GM23338 (cell line): ENCODE measurements at regions not wholly inside any gene's neighbourhood (a gene's known extent, or its start where the extent isn't known, plus 50 kb on each side); places are given as distances from the start of the nearest gene placed in this dataset.
A peak's percentile ranks its signal among the peaks of the same experiment; 100 is the strongest.

Experiments
- CREB1 ChIP-seq: fragments of 250-450 bp; sonication (Bioruptor Pico); IDR thresholded peaks from 2 replicates; pipeline ENCODE4 v1.5.0; 2020; ENCODE audit warnings: low read depth, mild to moderate bottlenecking, moderate library complexity
- EZH2 ChIP-seq: fragments of 200-600 bp; sonication (generic); IDR thresholded peaks from one replicate; pipeline ENCODE4 v1.8.0; 2017; ENCODE audit warnings: antibody characterized with exemption, mild to moderate bottlenecking, low read depth; ENCODE audit not compliant: unreplicated experiment
- EZH2phosphoT487 ChIP-seq: fragments of 200-600 bp; sonication (generic); IDR thresholded peaks from one replicate; pipeline ENCODE4 v1.8.1; 2018; ENCODE audit warnings: antibody characterized with exemption; ENCODE audit not compliant: unreplicated experiment
- JUNB ChIP-seq: IDR thresholded peaks from one replicate; pipeline ENCODE4 v1.6.1; 2016; ENCODE audit warnings: antibody characterized with exemption; ENCODE audit not compliant: unreplicated experiment
- NANOG ChIP-seq: IDR thresholded peaks from 2 replicates; pipeline ENCODE4 v1.6.1; 2016; ENCODE audit warnings: antibody characterized with exemption, borderline replicate concordance
- POLR2AphosphoS5 ChIP-seq: IDR thresholded peaks from 2 replicates; pipeline ENCODE4 v1.6.1; 2016; ENCODE audit warnings: antibody characterized with exemption, low read depth
- ZNF114 ChIP-seq: fragments of 250-450 bp; sonication (Bioruptor Pico); IDR thresholded peaks from 2 replicates; pipeline ENCODE4 v1.5.0; 2020; ENCODE audit warnings: mild to moderate bottlenecking, moderate library complexity
- TF ChIP-seq, protein P1 (sequence below), 2 experiments: fragments of 200-600 bp in 1 of 2; sonication (generic) in 1 of 2; conservative IDR thresholded peaks; 2 replicates each; pipeline versions ENCODE4 v1.5.1 to v1.6.1; 2016 to 2017; ENCODE audit warnings: antibody characterized with exemption in 2 of 2, low read depth in 2 of 2, mild to moderate bottlenecking in 2 of 2, moderate library complexity in 1 of 2
- TF ChIP-seq, protein P2 (sequence below): IDR thresholded peaks from one replicate; pipeline ENCODE4 v1.6.1; 2018; ENCODE audit warnings: antibody characterized with exemption; ENCODE audit not compliant: unreplicated experiment

- TF ChIP-seq, protein P1, sequence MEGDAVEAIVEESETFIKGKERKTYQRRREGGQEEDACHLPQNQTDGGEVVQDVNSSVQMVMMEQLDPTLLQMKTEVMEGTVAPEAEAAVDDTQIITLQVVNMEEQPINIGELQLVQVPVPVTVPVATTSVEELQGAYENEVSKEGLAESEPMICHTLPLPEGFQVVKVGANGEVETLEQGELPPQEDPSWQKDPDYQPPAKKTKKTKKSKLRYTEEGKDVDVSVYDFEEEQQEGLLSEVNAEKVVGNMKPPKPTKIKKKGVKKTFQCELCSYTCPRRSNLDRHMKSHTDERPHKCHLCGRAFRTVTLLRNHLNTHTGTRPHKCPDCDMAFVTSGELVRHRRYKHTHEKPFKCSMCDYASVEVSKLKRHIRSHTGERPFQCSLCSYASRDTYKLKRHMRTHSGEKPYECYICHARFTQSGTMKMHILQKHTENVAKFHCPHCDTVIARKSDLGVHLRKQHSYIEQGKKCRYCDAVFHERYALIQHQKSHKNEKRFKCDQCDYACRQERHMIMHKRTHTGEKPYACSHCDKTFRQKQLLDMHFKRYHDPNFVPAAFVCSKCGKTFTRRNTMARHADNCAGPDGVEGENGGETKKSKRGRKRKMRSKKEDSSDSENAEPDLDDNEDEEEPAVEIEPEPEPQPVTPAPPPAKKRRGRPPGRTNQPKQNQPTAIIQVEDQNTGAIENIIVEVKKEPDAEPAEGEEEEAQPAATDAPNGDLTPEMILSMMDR (conservative IDR thresholded peaks at IDR 0.05; ENCODE audit: low read depth in 2 of 2), result peak; percentile 11 to 55
- TF ChIP-seq EZH2phosphoT487, result no peak
- no peak for TF ChIP-seq CREB1 (CRISPR knock-in tag)
- TF ChIP-seq POLR2AphosphoS5, result no peak
- no peak for TF ChIP-seq JUNB
- TF ChIP-seq ZNF114 (CRISPR knock-in tag), result no peak
- no peak for TF ChIP-seq EZH2
- TF ChIP-seq, protein P2, sequence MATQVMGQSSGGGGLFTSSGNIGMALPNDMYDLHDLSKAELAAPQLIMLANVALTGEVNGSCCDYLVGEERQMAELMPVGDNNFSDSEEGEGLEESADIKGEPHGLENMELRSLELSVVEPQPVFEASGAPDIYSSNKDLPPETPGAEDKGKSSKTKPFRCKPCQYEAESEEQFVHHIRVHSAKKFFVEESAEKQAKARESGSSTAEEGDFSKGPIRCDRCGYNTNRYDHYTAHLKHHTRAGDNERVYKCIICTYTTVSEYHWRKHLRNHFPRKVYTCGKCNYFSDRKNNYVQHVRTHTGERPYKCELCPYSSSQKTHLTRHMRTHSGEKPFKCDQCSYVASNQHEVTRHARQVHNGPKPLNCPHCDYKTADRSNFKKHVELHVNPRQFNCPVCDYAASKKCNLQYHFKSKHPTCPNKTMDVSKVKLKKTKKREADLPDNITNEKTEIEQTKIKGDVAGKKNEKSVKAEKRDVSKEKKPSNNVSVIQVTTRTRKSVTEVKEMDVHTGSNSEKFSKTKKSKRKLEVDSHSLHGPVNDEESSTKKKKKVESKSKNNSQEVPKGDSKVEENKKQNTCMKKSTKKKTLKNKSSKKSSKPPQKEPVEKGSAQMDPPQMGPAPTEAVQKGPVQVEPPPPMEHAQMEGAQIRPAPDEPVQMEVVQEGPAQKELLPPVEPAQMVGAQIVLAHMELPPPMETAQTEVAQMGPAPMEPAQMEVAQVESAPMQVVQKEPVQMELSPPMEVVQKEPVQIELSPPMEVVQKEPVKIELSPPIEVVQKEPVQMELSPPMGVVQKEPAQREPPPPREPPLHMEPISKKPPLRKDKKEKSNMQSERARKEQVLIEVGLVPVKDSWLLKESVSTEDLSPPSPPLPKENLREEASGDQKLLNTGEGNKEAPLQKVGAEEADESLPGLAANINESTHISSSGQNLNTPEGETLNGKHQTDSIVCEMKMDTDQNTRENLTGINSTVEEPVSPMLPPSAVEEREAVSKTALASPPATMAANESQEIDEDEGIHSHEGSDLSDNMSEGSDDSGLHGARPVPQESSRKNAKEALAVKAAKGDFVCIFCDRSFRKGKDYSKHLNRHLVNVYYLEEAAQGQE, result no peak
- TF ChIP-seq NANOG, result no peak
Observed at GRCh38 chr11:134578807-134579723, 167.0 kb upstream of the B3GAT1 start.
